ENCODE measurements at regions not wholly inside any gene's neighbourhood (a gene's known extent, or its start where the extent isn't known, plus 50 kb on each side); places are given as distances from the start of the nearest gene placed in this dataset.
"Not testable (repeated sequence)": the region's sequence is repeated elsewhere in the genome, so short reads cannot be mapped to it uniquely, and the experiment has no call there.

DNA sequence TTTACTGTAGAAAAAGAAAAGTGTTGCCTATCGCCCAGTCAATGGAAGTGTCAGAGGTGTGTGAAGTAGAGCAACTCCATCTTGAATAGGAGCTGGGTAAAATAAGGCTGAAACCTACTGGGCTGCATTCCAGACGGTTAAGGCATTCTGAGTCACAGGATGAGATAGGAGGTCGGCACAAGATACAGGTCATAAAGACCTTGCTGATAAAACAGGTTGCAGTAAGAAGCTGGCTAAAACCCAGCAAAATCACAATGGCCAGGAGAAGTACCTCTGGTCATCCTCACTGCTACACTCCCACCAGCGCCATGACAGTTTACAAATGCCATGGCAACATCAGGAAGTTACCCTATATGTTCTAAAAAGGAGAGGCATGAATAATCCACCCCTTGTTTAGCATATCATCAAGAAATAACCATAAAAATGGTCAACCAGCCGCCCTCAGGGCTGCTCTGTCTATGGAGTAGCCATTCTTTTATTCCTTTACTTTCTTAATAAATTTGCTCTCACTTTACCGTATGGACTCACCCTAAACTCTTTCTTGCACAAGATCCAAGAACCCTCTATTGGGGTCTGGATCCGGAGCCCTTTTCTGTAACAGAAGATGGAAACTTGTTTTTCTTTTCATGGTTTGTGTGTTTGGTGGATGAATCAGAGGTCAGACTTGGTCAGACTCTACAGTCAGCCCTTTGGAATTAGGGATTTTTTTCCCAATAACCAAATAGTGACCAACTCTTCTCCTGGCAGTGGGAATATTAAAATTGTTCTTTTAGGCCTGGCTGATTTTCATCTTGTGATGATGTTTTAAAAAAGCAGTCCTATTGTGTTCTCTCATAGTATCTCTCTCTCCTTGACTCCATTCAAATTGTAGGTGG lies 252.9 kb upstream of the ACTBL2 start:
- H3K9me3 Mint-ChIP-seq; H3K36me3 Mint-ChIP-seq (ENCODE audit: low read depth); H3K27ac Mint-ChIP-seq; H3K27me3 Mint-ChIP-seq; H3K4me3 Mint-ChIP-seq; intact Hi-C loops (cut with micrococcal nuclease); H3K4me1 Mint-ChIP-seq; DNase-seq: not testable (repeated sequence)

DNA sequence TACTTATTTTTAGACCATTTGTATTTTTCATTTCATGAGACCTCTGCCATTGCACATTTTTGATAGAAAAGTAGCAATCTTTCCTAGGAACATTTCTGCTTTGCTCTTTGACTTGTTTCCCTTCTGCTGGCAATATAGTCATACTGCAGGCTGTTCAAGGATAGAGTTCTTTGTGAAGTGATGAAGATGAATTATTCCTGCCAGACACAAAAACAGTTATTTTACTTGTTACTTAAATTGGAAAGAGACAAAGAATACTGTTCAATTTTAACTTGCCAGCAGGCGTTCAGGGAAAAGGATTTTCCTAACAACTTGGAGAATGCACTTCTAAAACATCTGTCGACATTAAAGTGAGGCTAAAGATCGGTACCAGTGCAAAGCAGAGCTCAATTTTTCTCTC lies 251.7 kb upstream of the ACTBL2 start:
- Mint-ChIP-seq H3K27ac (no peak overlapping the region), H3K4me1 (no peaks in the 10 kb centered on the region), H3K27me3 (peaks cover 4% of the 10 kb centered on the region), H3K4me3 (no peak overlapping the region), H3K36me3 (ENCODE audit: low read depth) (no peaks in the 10 kb centered on the region), H3K9me3 (peaks cover 4% of the 10 kb centered on the region)
- DNase-seq, result no peak
- intact Hi-C loops (cut with micrococcal nuclease), result no loop called here

DNA sequence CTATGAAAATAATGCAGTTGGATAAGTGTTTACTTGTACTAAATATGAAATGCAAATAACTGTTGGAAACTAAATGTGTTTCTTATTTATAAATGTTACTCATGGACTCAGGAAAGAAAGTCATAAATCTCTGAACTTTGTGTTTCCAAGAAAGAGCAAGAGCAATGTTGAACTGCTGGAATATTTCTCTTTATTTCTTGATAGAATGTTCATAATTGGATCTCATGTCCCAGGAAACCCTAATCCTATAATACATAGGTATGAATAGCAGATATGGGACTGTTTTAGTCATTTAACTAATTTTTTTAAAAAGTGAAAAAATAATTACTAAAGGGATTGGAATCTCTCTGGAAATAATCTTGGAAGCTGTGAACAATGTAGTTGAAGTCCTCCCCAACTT lies 245.0 kb upstream of the ACTBL2 start:
- peaks cover 4% of the 10 kb centered on the region for H3K9me3 Mint-ChIP-seq
- DNase-seq, result no peak
- no peak overlapping the region for H3K27ac Mint-ChIP-seq
- peaks cover 6% of the 10 kb centered on the region for H3K27me3 Mint-ChIP-seq
- H3K4me1 Mint-ChIP-seq, result no peaks in the 10 kb centered on the region
- no peaks in the 10 kb centered on the region for H3K36me3 Mint-ChIP-seq (ENCODE audit: low read depth)
- intact Hi-C loops (cut with micrococcal nuclease), result no loop called here
- no peak overlapping the region for H3K4me3 Mint-ChIP-seq

DNA sequence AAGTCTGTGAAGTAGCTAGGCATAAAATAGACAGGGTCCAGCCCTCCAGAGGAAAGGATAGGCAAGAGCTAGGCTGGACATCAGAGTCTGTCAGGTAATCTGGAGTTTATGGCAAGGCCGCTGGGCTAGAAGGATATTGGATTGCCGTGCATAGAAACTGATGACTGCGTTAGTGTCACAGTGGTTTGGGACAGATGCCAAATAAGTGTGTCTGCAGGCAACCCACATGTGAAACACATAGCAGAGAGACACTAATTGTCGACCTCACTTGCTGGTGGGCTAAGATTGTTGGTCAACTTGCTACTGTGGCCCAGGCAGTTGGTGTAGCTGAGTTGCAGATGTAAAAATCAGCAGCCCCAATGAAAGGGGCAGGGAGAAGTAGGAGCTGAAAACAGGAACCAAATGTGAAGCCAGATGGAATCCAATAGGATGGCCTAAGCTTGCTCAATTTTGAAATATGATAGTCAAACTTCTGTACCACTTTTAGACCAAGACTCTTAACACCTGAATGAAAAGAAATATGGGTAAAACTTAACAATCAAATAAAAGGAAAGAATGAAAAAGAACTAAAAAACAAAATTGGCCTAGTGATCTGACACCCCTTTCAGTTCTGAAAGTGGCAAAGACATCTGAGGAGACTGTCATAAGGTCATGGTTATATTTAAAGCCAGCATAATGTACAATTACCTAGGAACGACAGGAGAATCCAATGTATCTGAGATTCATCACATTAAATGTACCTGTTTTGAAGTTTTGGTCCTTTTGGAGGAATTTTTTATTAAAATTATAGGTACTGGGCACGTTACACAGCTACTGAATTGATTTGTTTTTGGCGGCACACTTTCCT lies 243.3 kb upstream of the ACTBL2 start:
- H3K27ac Mint-ChIP-seq, result no peak overlapping the region

DNA sequence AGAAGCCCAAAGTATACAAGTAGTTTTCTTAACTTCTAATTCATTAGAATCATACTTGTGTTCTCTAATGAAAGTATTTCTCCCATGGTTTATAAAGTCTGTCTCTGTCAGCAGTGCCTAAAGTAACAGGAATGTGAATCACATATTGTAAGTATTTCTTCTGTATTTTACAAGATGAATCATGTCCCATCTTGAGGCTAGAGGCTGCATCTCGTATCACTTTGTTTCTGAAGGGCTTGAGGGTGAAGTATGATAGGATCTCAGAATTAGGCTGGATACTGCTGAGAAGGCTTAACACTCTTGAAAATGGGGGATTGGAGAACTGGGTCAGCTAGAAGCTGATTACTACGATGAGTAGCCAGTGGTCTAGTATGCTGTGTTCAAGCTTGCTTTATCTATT lies 242.2 kb upstream of the ACTBL2 start:
- no peaks in the 10 kb centered on the region for H3K4me1 Mint-ChIP-seq
- no peak overlapping the region for H3K4me3 Mint-ChIP-seq
- no peaks in the 10 kb centered on the region for H3K36me3 Mint-ChIP-seq (ENCODE audit: low read depth)
- peaks cover 3% of the 10 kb centered on the region for H3K27me3 Mint-ChIP-seq
- no peak for DNase-seq
- intact Hi-C loops (cut with micrococcal nuclease), result no loop called here
- no peaks in the 10 kb centered on the region for H3K9me3 Mint-ChIP-seq
- no peak overlapping the region for H3K27ac Mint-ChIP-seq

More for the DNA sequence above, 243.3 kb upstream of the ACTBL2 start:
- H3K36me3 Mint-ChIP-seq (ENCODE audit: low read depth), result no peaks in the 10 kb centered on the region
- no peak overlapping the region for H3K4me3 Mint-ChIP-seq
- DNase-seq, result no peak
- no peaks in the 10 kb centered on the region for H3K4me1 Mint-ChIP-seq
- H3K27me3 Mint-ChIP-seq, result peaks cover 2% of the 10 kb centered on the region
- intact Hi-C loops (cut with micrococcal nuclease), result no loop called here
- H3K9me3 Mint-ChIP-seq, result no peaks in the 10 kb centered on the region

DNA sequence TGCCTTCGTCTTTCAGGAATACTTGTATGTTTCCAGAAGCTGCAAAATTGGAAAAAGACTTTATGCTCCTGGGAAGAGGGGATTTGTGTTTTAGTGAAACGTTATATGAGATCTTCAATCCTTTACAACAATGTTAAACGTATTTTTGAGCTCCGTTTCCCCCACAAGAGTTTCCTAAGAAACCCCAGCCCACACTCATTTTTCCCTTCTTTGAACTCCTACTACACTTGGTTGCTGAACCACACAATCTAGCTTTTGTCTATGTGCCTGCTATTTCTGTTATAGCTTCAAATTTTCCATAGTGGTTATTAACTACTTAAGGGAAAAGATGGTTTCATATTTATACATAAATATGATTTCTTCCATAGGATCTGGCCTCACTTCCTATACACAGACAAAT lies 238.6 kb upstream of the ACTBL2 start:
- Mint-ChIP-seq H3K36me3 (ENCODE audit: low read depth) (no peaks in the 10 kb centered on the region), H3K4me1 (no peaks in the 10 kb centered on the region), H3K9me3 (no peaks in the 10 kb centered on the region), H3K27me3 (peaks cover 6% of the 10 kb centered on the region), H3K4me3 (no peak overlapping the region), H3K27ac (no peak overlapping the region)
- no peak for DNase-seq
- intact Hi-C loops (cut with micrococcal nuclease), result no loop called here

DNA sequence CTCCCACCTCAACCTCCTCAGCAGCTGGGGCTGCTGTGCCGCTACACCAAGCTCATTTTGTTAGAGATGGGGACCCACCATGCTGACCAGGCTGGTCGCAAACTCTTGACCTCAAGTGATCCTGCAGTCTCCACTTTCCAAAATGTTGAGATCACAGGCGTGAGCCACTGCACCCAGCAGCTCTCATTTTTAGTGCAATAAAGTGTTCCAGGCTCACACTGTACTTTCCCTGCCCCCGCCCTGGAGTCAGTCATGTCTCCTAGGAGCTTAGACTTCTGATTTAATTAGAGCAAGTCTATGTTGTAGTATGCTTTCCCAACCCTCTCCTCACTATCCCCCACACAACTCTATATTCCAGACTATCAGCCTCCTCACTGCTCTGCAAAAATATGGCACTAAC lies 238.0 kb upstream of the ACTBL2 start:
- Mint-ChIP-seq H3K27me3 (peaks cover 7% of the 10 kb centered on the region), H3K4me3 (no peak overlapping the region), H3K4me1 (no peaks in the 10 kb centered on the region), H3K36me3 (ENCODE audit: low read depth) (no peaks in the 10 kb centered on the region), H3K27ac (no peak overlapping the region), H3K9me3 (no peaks in the 10 kb centered on the region)
- intact Hi-C loops (cut with micrococcal nuclease), result no loop called here
- DNase-seq, result no peak

DNA sequence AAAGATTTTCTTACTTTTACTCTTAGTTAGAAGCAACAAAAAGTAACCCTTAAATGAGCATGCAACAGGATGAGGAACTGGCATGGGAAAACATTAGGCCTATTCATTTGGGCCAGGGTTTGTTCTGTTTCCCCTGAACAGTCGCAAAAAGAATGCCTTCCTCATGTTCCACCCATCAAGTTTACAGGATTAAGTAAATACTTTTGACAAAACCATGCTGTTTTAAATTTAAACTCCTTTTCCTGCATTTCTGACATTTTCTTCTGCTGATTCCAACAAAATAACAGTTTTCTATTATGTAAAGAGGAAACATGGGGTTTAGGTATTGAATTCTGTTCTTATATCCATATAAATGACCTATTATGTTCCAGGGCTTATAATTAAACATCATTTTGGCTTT lies 236.6 kb upstream of the ACTBL2 start:
- intact Hi-C loops (cut with micrococcal nuclease), result no loop called here
- Mint-ChIP-seq H3K27ac (no peak overlapping the region), H3K27me3 (peaks cover 8% of the 10 kb centered on the region), H3K9me3 (no peaks in the 10 kb centered on the region), H3K4me1 (no peaks in the 10 kb centered on the region), H3K36me3 (ENCODE audit: low read depth) (no peaks in the 10 kb centered on the region), H3K4me3 (no peak overlapping the region)
- no peak for DNase-seq

DNA sequence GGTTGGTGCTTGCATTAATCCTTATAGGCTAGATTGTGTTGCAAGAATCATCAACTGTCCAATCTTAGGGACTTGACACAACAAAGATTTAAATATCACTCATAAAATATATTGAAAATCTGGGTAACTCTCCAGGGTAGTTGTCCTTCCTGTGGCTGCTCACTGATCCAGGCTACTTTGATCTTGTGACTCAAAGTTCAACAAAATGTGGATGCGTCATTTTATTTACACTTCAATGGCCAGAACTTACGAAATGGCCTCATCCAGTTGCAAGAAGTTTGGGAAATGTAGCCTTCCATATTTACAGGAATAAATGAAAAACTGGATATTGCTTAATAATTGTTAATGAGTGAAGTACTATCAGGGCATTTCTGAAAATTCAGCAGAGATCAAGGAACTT lies 235.5 kb upstream of the ACTBL2 start:
- H3K27ac Mint-ChIP-seq, result no peak overlapping the region
- H3K36me3 Mint-ChIP-seq (ENCODE audit: low read depth), result no peaks in the 10 kb centered on the region
- H3K4me3 Mint-ChIP-seq, result no peak overlapping the region
- intact Hi-C loops (cut with micrococcal nuclease), result no loop called here
- H3K27me3 Mint-ChIP-seq, result peaks cover 6% of the 10 kb centered on the region
- no peak for DNase-seq
- no peaks in the 10 kb centered on the region for H3K9me3 Mint-ChIP-seq
- no peaks in the 10 kb centered on the region for H3K4me1 Mint-ChIP-seq

DNA sequence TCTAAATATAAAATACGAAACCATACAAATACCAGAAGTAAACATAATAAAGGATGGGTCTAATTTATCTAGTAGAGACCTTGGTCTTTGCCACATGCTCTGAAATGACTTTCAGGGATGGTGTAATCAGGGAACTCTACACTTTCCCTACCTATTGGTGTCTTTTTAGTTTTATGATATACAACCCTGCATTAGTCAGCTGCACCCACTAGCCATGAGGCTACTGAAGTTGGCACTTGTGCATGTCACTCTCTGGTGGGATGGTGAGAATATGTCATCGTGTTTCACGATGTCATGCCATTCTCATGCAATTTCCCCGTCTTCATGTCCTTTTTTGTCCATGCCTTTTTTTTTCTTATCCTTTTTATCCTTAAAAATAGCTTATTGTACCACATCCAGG lies 234.9 kb upstream of the ACTBL2 start:
- no peak overlapping the region for H3K27ac Mint-ChIP-seq
- DNase-seq, result no peak
- H3K27me3 Mint-ChIP-seq, result peaks cover 6% of the 10 kb centered on the region
- H3K36me3 Mint-ChIP-seq (ENCODE audit: low read depth), result no peaks in the 10 kb centered on the region
- intact Hi-C loops (cut with micrococcal nuclease), result no loop called here
- H3K4me3 Mint-ChIP-seq, result no peak overlapping the region
- H3K4me1 Mint-ChIP-seq, result no peaks in the 10 kb centered on the region
- H3K9me3 Mint-ChIP-seq, result no peaks in the 10 kb centered on the region

DNA sequence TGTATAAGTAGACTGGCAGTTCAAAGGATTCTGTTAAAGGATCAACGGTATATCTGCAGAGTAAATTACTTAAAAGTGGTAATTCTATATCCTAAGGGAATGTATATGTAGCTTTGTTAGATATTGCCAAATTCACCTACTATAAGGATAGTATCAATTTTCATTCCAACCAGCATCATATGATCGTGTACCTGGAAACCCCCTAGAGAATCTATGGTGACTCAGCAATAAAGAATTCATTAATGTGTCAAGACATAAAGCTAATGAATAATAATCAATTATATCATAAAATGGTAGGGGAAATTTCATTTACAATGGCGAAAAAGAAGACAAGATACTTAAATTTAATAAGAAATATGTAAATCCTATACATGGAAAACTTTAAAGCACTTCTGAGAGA lies 234.1 kb upstream of the ACTBL2 start:
- Mint-ChIP-seq H3K4me1 (no peaks in the 10 kb centered on the region), H3K36me3 (ENCODE audit: low read depth) (no peaks in the 10 kb centered on the region), H3K4me3 (no peak overlapping the region), H3K27ac (no peak overlapping the region), H3K9me3 (no peaks in the 10 kb centered on the region), H3K27me3 (peaks cover 6% of the 10 kb centered on the region)
- DNase-seq, result no peak
- intact Hi-C loops (cut with micrococcal nuclease), result no loop called here

DNA sequence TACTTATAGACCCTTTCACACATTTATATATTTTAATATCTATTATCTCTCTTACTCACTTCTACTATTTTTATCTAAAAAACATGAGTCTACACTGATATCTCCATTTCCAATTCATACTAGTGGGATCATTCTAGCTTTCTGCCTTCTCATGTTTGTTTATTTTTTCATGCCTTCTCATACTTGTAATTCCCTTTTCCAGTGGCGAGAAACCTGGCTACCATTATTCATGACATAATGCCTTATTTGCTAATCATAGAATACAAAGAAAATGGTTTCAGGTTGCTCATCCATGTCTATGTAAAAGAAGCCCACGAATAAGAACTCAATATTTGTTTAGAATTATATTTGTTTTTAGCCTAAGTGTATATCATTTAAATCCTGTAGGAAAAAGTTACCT lies 232.7 kb upstream of the ACTBL2 start:
- no peak overlapping the region for H3K4me3 Mint-ChIP-seq
- peaks cover 6% of the 10 kb centered on the region for H3K27me3 Mint-ChIP-seq
- H3K4me1 Mint-ChIP-seq, result no peaks in the 10 kb centered on the region
- H3K27ac Mint-ChIP-seq, result no peak overlapping the region
- H3K9me3 Mint-ChIP-seq, result no peaks in the 10 kb centered on the region
- intact Hi-C loops (cut with micrococcal nuclease), result no loop called here
- DNase-seq, result no peak
- no peaks in the 10 kb centered on the region for H3K36me3 Mint-ChIP-seq (ENCODE audit: low read depth)

DNA sequence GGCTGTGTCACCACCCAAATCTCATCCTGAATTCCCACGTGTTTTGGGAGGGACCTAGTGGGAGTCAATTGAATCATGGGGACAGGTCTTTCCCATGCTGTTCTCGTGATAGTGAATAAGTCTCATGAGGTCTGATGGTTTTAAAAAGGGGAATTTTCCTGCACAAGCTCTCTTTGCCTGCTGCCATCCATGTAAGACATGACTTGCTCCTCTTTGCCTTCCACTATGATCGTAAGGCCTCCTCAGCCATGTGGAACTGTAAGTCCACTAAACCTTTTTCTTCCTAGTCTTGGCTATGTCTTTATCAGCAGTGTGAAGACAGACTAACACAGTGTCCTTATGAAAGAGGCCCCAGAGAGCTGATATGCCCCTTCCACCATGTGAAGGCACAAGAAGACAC lies 230.9 kb upstream of the ACTBL2 start:
- H3K27ac Mint-ChIP-seq; H3K27me3 Mint-ChIP-seq; H3K4me1 Mint-ChIP-seq; H3K4me3 Mint-ChIP-seq; H3K36me3 Mint-ChIP-seq (ENCODE audit: low read depth); intact Hi-C loops (cut with micrococcal nuclease); DNase-seq; H3K9me3 Mint-ChIP-seq: not testable (repeated sequence)

DNA sequence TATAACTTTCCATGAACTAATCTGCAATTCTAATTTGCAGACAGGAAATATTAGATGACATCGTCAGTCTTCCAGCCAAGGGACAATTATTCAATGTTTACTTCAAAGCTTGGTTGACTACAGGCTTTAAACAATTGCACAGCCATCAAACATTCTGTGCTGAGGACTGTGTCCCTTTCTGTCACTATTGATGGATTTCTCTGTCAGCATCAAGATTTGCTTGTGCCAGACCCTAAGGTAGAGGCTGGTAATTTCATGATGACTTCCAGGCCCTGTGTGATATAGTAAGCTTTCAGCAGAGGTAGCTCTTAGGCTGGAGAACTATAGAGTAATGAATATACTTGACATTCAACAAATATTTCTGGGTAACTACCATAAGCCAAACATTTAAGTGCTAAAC lies 229.3 kb upstream of the ACTBL2 start:
- intact Hi-C loops (cut with micrococcal nuclease), result no loop called here
- no peaks in the 10 kb centered on the region for H3K4me1 Mint-ChIP-seq
- no peak for DNase-seq
- H3K36me3 Mint-ChIP-seq (ENCODE audit: low read depth), result no peaks in the 10 kb centered on the region
- no peaks in the 10 kb centered on the region for H3K9me3 Mint-ChIP-seq
- no peak overlapping the region for H3K4me3 Mint-ChIP-seq
- H3K27me3 Mint-ChIP-seq, result peaks cover 2% of the 10 kb centered on the region
- H3K27ac Mint-ChIP-seq, result no peak overlapping the region

Data from activated CD4-positive, alpha-beta T cell treated with anti-CD3 and anti-CD28 coated beads, Interleukin-2, amount 10 ng/mL, durations not matched to agents 24 days and 14 days (primary cell).